Heart right ventricle (tissue), 16 donors: ENCODE measurements at regions not wholly inside any gene's neighbourhood (a gene's known extent, or its start where the extent isn't known, plus 50 kb on each side); places are given as distances from the start of the nearest gene placed in this dataset.

ENCODE experiments used
- ATAC-seq, 8 donors: fragments of 200-7000 bp; cut with Tn5 transposase; one replicate each; pipeline ENCODE4 v1.9.1; 2020; ENCODE audit warnings: mild to moderate bottlenecking in 8 of 8, moderate library complexity in 8 of 8, moderate number of reproducible peaks in 1 of 8
- DNase-seq, 2 donors: peaks; one replicate each; pipeline ENCODE4 v3.0.0-alpha.2; 2020
- H3K27ac ChIP-seq, 10 donors: fragments of 200-600 bp; sonication (generic) in 2 of 10; one replicate each; pipeline versions ENCODE4 v1.5.0 to v1.8.0; 2020 to 2022; ENCODE audit warnings: mild to moderate bottlenecking in 3 of 10
- H3K27me3 ChIP-seq, 7 donors: fragments of 200-600 bp; one replicate each; pipeline ENCODE4 v1.8.0; 2021 to 2022; ENCODE audit warnings: mild to moderate bottlenecking in 2 of 7
- H3K36me3 ChIP-seq, 9 donors: fragments of 200-600 bp; sonication (generic) in 1 of 9; one replicate each; pipeline versions ENCODE4 v1.5.0 to v1.8.0; 2020 to 2022; ENCODE audit warnings: mild to moderate bottlenecking in 2 of 9
- H3K4me1 ChIP-seq, 9 donors: fragments of 200-600 bp; sonication (generic) in 1 of 9; one replicate each; pipeline versions ENCODE4 v1.5.0 to v1.8.0; 2020 to 2022; ENCODE audit warnings: mild to moderate bottlenecking in 4 of 9
- H3K4me3 ChIP-seq, 10 donors: fragments of 200-600 bp; sonication (generic) in 2 of 10; one replicate each; pipeline versions ENCODE4 v1.5.0 to v1.8.0; 2020 to 2022; ENCODE audit warnings: mild to moderate bottlenecking in 7 of 10, moderate library complexity in 2 of 10
- H3K9me3 ChIP-seq, 11 donors: fragments of 200-600 bp in 10 of 11; sonication (generic) in 2 of 11; one replicate each; pipeline versions ENCODE4 v1.5.0 to v1.8.0; 2013 to 2022; ENCODE audit warnings: mild to moderate bottlenecking in 2 of 11, control low read depth in 1 of 11, moderate library complexity in 1 of 11
- WGBS, 2 donors: extraction: QIAGEN DNeasy Blood & Tissue Kit; methylation state at CpG; one replicate each; pipeline ENCODE4 v1.1.7; 2013; ENCODE audit warnings: inconsistent platforms in 1 of 2; 5-methylcytosine and 5-hydroxymethylcytosine counted together
- intact Hi-C, 10 donors: fragments of 100-400 bp; cut with DNase I; formaldehyde crosslinking; loops; one replicate each; pipeline versions ENCODE4 v1.11.1 to v1.14.2; 2022
- TF ChIP-seq, protein P1 (sequence below), 9 donors: fragments of 200-600 bp; sonication (generic) in 2 of 9; IDR thresholded peaks; one replicate each; pipeline versions ENCODE4 v1.5.0 to v1.8.0; 2021 to 2022; ENCODE audit warnings: antibody characterized with exemption in 9 of 9, mild to moderate bottlenecking in 5 of 9, moderate library complexity in 1 of 9
- donor health status: Arrhythmogenic right ventricular cardiomyopathy.
- donor health status: ischemic (EF 13 %, LVEDD 7.1; RV severe dilation, severe dysfunction).
- donor health status: healthy with polysubstance abuse.
- donor health status: DM: no; HTN: yes; CAD: no.
- donor health status: DM: no; HTN: no; CAD: no.
- donor health status: ischemic (EF 25% LVEDD 6.9; RV normal size, moderate dysfunction).
- donor health status: ischemic (EF 25% LVEDD 5.7; RV mildly dilated, moderate dysfunction).
- donor health status: healthy.
- donor health status: DM: yes; HTN: yes; CAD: no.
- donor health status: Ischemic cardiomyopathy.
- donor health status: ischemic (EF 35%, LVEDD 5.7; RV mildly dilated, moderate dysfunction).
- donor health status: nonischemic (EF 11% LVEDD 7.7; RV severe dilation, severe dysfunction).
- donor health status: DM: yes; HTN: yes; CAD: no.
- donor health status: PGD.
- donor health status: ischemic (EF 29% LVEDD 5.4; RV normal size, mild dysfunction).
- donor health status: nonischemic (EF 23%, LVEDD 6.1; RV moderate dilation, normal function).

DNA sequence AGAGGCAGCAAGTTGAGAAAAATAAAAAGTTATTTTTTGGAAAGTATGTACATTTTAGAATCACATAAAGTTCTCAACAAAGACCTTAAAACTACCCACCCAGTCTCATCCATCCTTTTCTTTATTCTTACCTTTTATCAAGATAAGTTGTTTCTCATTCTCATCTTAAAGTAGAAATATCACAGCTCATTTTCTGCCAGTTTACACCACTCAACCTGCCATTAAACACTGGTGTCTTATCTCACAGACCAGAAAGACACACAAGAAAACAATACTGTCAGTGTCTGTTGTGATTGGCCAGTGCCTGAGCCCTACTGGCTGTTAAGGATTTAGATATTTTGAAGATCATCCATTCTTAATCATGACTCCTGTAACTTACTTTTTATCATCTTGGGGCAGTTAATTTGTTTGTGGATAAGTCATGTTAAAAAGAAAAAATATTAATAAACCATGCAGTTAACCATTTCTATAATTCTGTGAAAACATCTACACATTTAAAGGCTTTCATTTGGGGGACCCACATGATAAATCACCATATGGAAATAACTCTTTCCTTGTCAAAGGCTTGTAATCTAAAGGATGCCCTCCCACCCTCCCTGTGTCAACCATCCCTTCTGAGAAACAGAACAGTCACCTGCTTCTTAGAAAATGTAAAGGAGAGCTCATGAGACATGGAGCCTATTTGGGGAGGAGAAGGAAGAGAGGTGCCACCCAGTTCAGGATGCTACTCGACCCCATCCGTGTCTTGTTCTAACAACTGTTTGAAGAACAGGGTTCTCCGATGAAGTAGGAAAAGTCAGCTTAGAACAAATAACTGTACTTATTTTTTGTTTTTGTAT is 897.2 kb upstream of the INTU start:
- DNase-seq: no peak
- no peaks in the 10 kb centered on the region for H3K4me1 ChIP-seq
- TF ChIP-seq, protein P1, sequence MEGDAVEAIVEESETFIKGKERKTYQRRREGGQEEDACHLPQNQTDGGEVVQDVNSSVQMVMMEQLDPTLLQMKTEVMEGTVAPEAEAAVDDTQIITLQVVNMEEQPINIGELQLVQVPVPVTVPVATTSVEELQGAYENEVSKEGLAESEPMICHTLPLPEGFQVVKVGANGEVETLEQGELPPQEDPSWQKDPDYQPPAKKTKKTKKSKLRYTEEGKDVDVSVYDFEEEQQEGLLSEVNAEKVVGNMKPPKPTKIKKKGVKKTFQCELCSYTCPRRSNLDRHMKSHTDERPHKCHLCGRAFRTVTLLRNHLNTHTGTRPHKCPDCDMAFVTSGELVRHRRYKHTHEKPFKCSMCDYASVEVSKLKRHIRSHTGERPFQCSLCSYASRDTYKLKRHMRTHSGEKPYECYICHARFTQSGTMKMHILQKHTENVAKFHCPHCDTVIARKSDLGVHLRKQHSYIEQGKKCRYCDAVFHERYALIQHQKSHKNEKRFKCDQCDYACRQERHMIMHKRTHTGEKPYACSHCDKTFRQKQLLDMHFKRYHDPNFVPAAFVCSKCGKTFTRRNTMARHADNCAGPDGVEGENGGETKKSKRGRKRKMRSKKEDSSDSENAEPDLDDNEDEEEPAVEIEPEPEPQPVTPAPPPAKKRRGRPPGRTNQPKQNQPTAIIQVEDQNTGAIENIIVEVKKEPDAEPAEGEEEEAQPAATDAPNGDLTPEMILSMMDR (IDR thresholded peaks at IDR 0.05): no peak
- H3K9me3 ChIP-seq: no peaks in the 10 kb centered on the region
- no peak overlapping the region for H3K4me3 ChIP-seq
- intact Hi-C loops: no loop called here
- no peaks in the 10 kb centered on the region for H3K36me3 ChIP-seq
- 92 to 94% methylated on average over 3 of the region's 3 CpGs for WGBS, 2 donors
- no peak for ATAC-seq
- no peak overlapping the region for H3K27ac ChIP-seq
- no peaks in the 10 kb centered on the region for H3K27me3 ChIP-seq

- intact Hi-C loops: no loop called here
- no peaks in the 10 kb centered on the region for H3K27me3 ChIP-seq
- no peak overlapping the region for H3K27ac ChIP-seq
- H3K36me3 ChIP-seq: no peaks in the 10 kb centered on the region
- no peak for DNase-seq
- no peak overlapping the region for H3K4me3 ChIP-seq
- TF ChIP-seq, protein P1 (IDR thresholded peaks at IDR 0.05): no peak
- no peaks in the 10 kb centered on the region for H3K9me3 ChIP-seq
- ATAC-seq: no peak
- 94 to 96% methylated on average over 3 of the region's 3 CpGs for WGBS, 2 donors
- no peaks in the 10 kb centered on the region for H3K4me1 ChIP-seq
These were observed 896.6 kb upstream of the INTU start for GRCh38 chr4:126736133-126736518.

GRCh38 chr4:126737899-126738526 is 894.7 kb upstream of the INTU start:
- no peak for DNase-seq
- no peaks in the 10 kb centered on the region for H3K27me3 ChIP-seq
- H3K9me3 ChIP-seq: peaks cover 0 to 3% (median 0%) of the 10 kb centered on the region in 11 donors
- H3K4me3 ChIP-seq: no peak overlapping the region
- 47 to 63% methylated on average over 4 of the region's 4 CpGs for WGBS, 2 donors
- intact Hi-C loops: no loop called here
- H3K36me3 ChIP-seq: no peaks in the 10 kb centered on the region
- TF ChIP-seq, protein P1 (IDR thresholded peaks at IDR 0.05): no peak
- no peaks in the 10 kb centered on the region for H3K4me1 ChIP-seq
- ATAC-seq: no peak
- H3K27ac ChIP-seq: no peak overlapping the region

GRCh38 chr4:126738527-126738923 is 894.2 kb upstream of the INTU start:
- DNase-seq (no peak), ATAC-seq (no peak)
- H3K27ac ChIP-seq: no peak overlapping the region
- peaks cover 0 to 4% (median 0%) of the 10 kb centered on the region in 11 donors for H3K9me3 ChIP-seq
- intact Hi-C loops: no loop called here
- WGBS, 2 donors: 79 to 90% methylated on average over 4 of the region's 4 CpGs
- TF ChIP-seq, protein P1 (IDR thresholded peaks at IDR 0.05): no peak
- no peaks in the 10 kb centered on the region for H3K36me3 ChIP-seq
- no peaks in the 10 kb centered on the region for H3K4me1 ChIP-seq
- H3K27me3 ChIP-seq: no peaks in the 10 kb centered on the region
- H3K4me3 ChIP-seq: no peak overlapping the region
